RWPE2 (cell line): ENCODE measurements at regions not wholly inside any gene's neighbourhood (a gene's known extent, or its start where the extent isn't known, plus 50 kb on each side); places are given as distances from the start of the nearest gene placed in this dataset.
"Not testable (repeated sequence)": the region's sequence is repeated elsewhere in the genome, so short reads cannot be mapped to it uniquely, and the experiment has no call there.

Experiments
- ATAC-seq: fragments of 200-7000 bp; cut with Tn5 transposase; 3 replicates; pipeline ENCODE4 v1.9.1; 2021; ENCODE audit warnings: low read depth
- DNase-seq: peaks from one replicate; pipeline ENCODE4 v3.0.0-alpha.2; 2020; ENCODE audit warnings: low spot score
- H3K27ac ChIP-seq: fragments of 450-650 bp; 2 replicates; pipeline ENCODE4 v1.5.1; 2017; ENCODE audit warnings: mild to moderate bottlenecking; ENCODE audit not compliant: poor library complexity, severe bottlenecking
- H3K27me3 ChIP-seq: fragments of 250-450 bp; sonication (Bioruptor Pico); 2 replicates; pipeline ENCODE4 v1.5.1; 2021; ENCODE audit warnings: mild to moderate bottlenecking, moderate library complexity; ENCODE audit not compliant: insufficient read depth, poor library complexity, severe bottlenecking
- H3K36me3 ChIP-seq: fragments of 250-450 bp; sonication (Bioruptor Pico); 2 replicates; pipeline ENCODE4 v1.5.1; 2020; ENCODE audit warnings: low read depth, mild to moderate bottlenecking, moderate library complexity
- H3K4me1 ChIP-seq: fragments of 250-450 bp; sonication (Bioruptor Pico); 2 replicates; pipeline ENCODE4 v1.5.1; 2021; ENCODE audit warnings: mild to moderate bottlenecking, moderate library complexity; ENCODE audit not compliant: insufficient read depth, poor library complexity, severe bottlenecking
- H3K4me3 ChIP-seq: fragments of 250-450 bp; sonication (Bioruptor Pico); 2 replicates; pipeline ENCODE4 v1.5.1; 2021; ENCODE audit warnings: mild to moderate bottlenecking, moderate library complexity; ENCODE audit not compliant: severe bottlenecking
- H3K9me3 ChIP-seq: fragments of 250-450 bp; sonication (Bioruptor Pico); 2 replicates; pipeline ENCODE4 v1.5.1; 2021; ENCODE audit warnings: mild to moderate bottlenecking, moderate library complexity; ENCODE audit not compliant: severe bottlenecking
- CTCF ChIP-seq: fragments of 450-650 bp; IDR thresholded peaks from one replicate; pipeline ENCODE4 v1.5.1; 2017; ENCODE audit warnings: mild to moderate bottlenecking, moderate library complexity; ENCODE audit not compliant: poor library complexity, severe bottlenecking

DNA sequence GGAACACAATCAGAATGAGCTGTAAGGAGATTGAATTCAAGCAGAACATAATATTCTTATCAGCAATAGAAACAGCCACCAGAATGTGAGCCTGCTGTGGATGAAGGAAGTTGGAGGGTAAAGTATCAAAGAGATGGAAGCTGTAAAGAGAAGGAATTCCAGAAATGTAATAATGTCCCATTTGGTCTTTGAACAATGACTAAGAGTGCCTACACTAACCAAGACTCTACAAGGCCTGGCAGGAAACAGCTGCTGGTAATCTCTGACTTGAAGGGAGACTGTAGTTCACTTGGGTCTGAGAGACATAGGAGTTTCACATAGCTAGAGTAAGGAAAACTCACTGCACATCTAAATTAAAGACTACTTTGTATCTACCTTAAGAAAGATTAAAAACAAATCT is 1176.0 kb upstream of the ALCAM start:
- no peak for TF ChIP-seq CTCF
- Histone ChIP-seq H3K36me3 (no peaks in the 10 kb centered on the region), H3K27me3 (no peaks in the 10 kb centered on the region), H3K4me1 (no peaks in the 10 kb centered on the region), H3K4me3 (no peak overlapping the region), H3K9me3 (no peaks in the 10 kb centered on the region), H3K27ac (no peak overlapping the region)
- no peak for ATAC-seq
- no peak for DNase-seq

- DNase-seq (no peak), ATAC-seq (no peak)
- Histone ChIP-seq H3K27ac (no peak overlapping the region), H3K9me3 (no peaks in the 10 kb centered on the region), H3K27me3 (no peaks in the 10 kb centered on the region), H3K4me1 (no peaks in the 10 kb centered on the region), H3K4me3 (no peak overlapping the region), H3K36me3 (no peaks in the 10 kb centered on the region)
- TF ChIP-seq CTCF = no peak
Measured at GRCh38 chr3:104198131-104198530, 1168.6 kb upstream of the ALCAM start.

DNA sequence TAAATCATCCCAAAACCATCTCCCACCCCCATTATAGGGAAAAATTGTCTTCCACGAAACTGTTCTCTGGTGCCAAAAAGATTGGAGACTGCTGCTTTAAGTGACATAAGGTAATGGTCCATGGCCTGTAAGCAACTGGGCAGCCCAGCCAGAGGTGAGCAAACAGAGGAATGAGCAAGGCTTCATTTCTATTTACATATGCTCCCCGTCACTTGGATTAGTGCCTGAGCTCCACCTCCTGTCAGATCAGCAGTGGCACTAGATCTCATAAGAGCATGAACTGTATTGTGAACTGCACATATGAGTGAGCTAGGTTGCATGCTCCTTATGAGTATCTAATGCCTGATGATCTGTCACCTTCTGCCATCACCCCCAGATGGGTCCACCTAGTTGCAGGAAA is 1159.8 kb upstream of the ALCAM start:
- Histone ChIP-seq H3K36me3 (no peaks in the 10 kb centered on the region), H3K9me3 (no peaks in the 10 kb centered on the region), H3K4me1 (no peaks in the 10 kb centered on the region), H3K27ac (no peak overlapping the region), H3K4me3 (no peak overlapping the region), H3K27me3 (no peaks in the 10 kb centered on the region)
- peak; percentile 48; the same call in 1 of the 3 replicates for ATAC-seq
- DNase-seq = no peak
- TF ChIP-seq CTCF = no peak

DNA sequence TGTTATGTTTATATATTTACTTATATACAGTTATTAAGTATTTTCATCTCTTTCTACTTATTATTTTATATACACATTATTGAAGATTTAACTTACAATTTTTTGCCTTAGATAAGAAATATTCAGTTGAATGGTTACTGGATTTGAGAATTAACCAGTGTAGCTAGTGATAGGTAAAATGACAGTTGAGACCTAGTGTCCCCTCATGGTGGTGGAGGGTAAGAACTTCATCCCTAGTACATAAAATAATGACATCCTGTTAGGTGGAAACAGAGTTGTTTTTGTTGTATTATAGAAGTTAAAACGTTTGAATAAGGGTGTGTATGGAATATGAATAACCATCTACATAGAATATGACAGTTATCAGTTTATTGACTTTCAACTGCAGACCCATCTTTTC is 1152.4 kb upstream of the ALCAM start:
- no peaks in the 10 kb centered on the region for H3K36me3 ChIP-seq
- no peak overlapping the region for H3K4me3 ChIP-seq
- no peak overlapping the region for H3K27ac ChIP-seq
- no peaks in the 10 kb centered on the region for H3K9me3 ChIP-seq
- DNase-seq (no peak), ATAC-seq (no peak)
- H3K27me3 ChIP-seq = no peaks in the 10 kb centered on the region
- no peak for TF ChIP-seq CTCF
- no peaks in the 10 kb centered on the region for H3K4me1 ChIP-seq

GRCh38 chr3:104214937-104215336 is 1151.8 kb upstream of the ALCAM start:
- DNase-seq (no peak), ATAC-seq (no peak)
- TF ChIP-seq CTCF = no peak
- no peaks in the 10 kb centered on the region for H3K27me3 ChIP-seq
- no peaks in the 10 kb centered on the region for H3K9me3 ChIP-seq
- H3K27ac ChIP-seq = no peak overlapping the region
- no peaks in the 10 kb centered on the region for H3K36me3 ChIP-seq
- H3K4me3 ChIP-seq = no peak overlapping the region
- H3K4me1 ChIP-seq = no peaks in the 10 kb centered on the region

DNA sequence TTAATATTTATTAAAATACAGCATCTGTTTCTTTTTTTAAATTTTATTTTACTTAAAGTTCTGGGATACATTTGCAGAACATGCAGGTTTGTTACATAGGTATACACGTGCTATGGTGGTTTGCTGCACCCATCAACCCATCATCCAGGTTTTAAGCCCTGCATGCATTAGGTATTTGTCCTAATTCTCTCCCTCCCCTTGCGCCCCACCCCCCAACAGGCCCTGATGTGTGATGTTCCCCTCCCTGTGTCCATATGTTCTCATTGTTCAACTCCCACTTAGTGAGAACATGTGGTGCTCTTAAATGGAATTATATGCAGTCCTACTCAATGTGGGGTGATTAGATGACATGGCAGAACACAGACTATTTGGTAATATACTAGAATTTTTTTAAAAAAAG is 1147.7 kb upstream of the ALCAM start:
- not testable (repeated sequence) for H3K27ac ChIP-seq, H3K4me1 ChIP-seq, H3K27me3 ChIP-seq, DNase-seq, ATAC-seq, H3K9me3 ChIP-seq, H3K36me3 ChIP-seq, H3K4me3 ChIP-seq
